ENCODE measurements at regions not wholly inside any gene's neighbourhood (a gene's known extent, or its start where the extent isn't known, plus 50 kb on each side); places are given as distances from the start of the nearest gene placed in this dataset.

- TF ChIP-seq POLR2A (IDR thresholded peaks at IDR 0.05) (no peak), CTCF (IDR thresholded peaks at IDR 0.05) (no peak)
Measured at GRCh38 chr12:87441511-87441910, 587.7 kb downstream of the C12orf50 start.
